Hepatocyte (in vitro differentiated cells): ENCODE measurements at regions not wholly inside any gene's neighbourhood (a gene's known extent, or its start where the extent isn't known, plus 50 kb on each side); places are given as distances from the start of the nearest gene placed in this dataset.
"Not testable (repeated sequence)": the region's sequence is repeated elsewhere in the genome, so short reads cannot be mapped to it uniquely, and the experiment has no call there.

Experiments used
- DNase-seq: peaks from one replicate; pipeline ENCODE4 v3.0.0-alpha.2; 2016; ENCODE audit warnings: low spot score
- H2AFZ ChIP-seq: fragments of 200-600 bp; sonication (generic); 2 replicates; pipeline ENCODE4 v1.6.0; 2016; ENCODE audit warnings: antibody characterized with exemption, mild to moderate bottlenecking
- H3K27ac ChIP-seq: fragments of 200-600 bp; sonication (generic); 2 replicates; pipeline ENCODE4 v1.5.1; 2016; ENCODE audit warnings: mild to moderate bottlenecking
- H3K27me3 ChIP-seq: fragments of 200-600 bp; sonication (generic); 2 replicates; pipeline ENCODE4 v1.6.1; 2016
- H3K36me3 ChIP-seq: fragments of 200-600 bp; sonication (generic); replicated peaks from 2 replicates; pipeline ENCODE4 v1.5.1; 2016; ENCODE audit warnings: low read depth; ENCODE audit not compliant: insufficient read depth
- H3K4me1 ChIP-seq: fragments of 200-600 bp; sonication (generic); 2 replicates; pipeline ENCODE4 v1.5.1; 2016; ENCODE audit warnings: mild to moderate bottlenecking, moderate library complexity; ENCODE audit not compliant: insufficient read depth
- H3K4me2 ChIP-seq: fragments of 200-600 bp; sonication (generic); 2 replicates; pipeline ENCODE4 v1.6.0; 2016
- H3K4me3 ChIP-seq: fragments of 200-600 bp; sonication (generic); 2 replicates; pipeline ENCODE4 v1.5.1; 2016; ENCODE audit warnings: mild to moderate bottlenecking
- H3K79me2 ChIP-seq: fragments of 200-600 bp; sonication (generic); 2 replicates; pipeline ENCODE4 v1.6.0; 2017; ENCODE audit warnings: mild to moderate bottlenecking
- H3K9me2 ChIP-seq: fragments of 200-600 bp; sonication (generic); replicated peaks from 2 replicates; pipeline ENCODE4 v1.6.0; 2017; ENCODE audit warnings: mild to moderate bottlenecking; ENCODE audit not compliant: insufficient read depth
- H3K9me3 ChIP-seq: fragments of 200-600 bp; sonication (generic); 2 replicates; pipeline ENCODE4 v1.5.1; 2016; ENCODE audit warnings: low read depth, mild to moderate bottlenecking
- H4K20me1 ChIP-seq: fragments of 200-600 bp; sonication (generic); 2 replicates; pipeline ENCODE4 v1.6.0; 2016; ENCODE audit warnings: mild to moderate bottlenecking; ENCODE audit not compliant: insufficient read depth, poor library complexity, severe bottlenecking
- EZH2 ChIP-seq: fragments of 200-600 bp; sonication (generic); IDR thresholded peaks from 2 replicates; pipeline ENCODE4 v1.6.1; 2016; ENCODE audit warnings: antibody characterized with exemption, mild to moderate bottlenecking, borderline replicate concordance
- EZH2phosphoT487 ChIP-seq: fragments of 200-600 bp; sonication (generic); IDR thresholded peaks from one replicate; pipeline ENCODE4 v1.6.1; 2018; ENCODE audit warnings: antibody characterized with exemption, mild to moderate bottlenecking, low read depth, moderate library complexity; ENCODE audit not compliant: unreplicated experiment, severe bottlenecking
- WGBS: methylation state at CpG from one replicate; pipeline ENCODE4 v1.1.6; 2016; ENCODE audit warnings: low lambda C conversion rate; ENCODE audit errors: missing lambda C conversion rate; 5-methylcytosine and 5-hydroxymethylcytosine counted together
- TF ChIP-seq, protein P1 (sequence below): fragments of 200-600 bp; sonication (generic); IDR thresholded peaks from 2 replicates; pipeline ENCODE4 v1.5.1; 2016; ENCODE audit warnings: antibody characterized with exemption, mild to moderate bottlenecking; ENCODE audit not compliant: poor library complexity

- no peak overlapping the region for H3K4me3 ChIP-seq
- TF ChIP-seq, protein P1, sequence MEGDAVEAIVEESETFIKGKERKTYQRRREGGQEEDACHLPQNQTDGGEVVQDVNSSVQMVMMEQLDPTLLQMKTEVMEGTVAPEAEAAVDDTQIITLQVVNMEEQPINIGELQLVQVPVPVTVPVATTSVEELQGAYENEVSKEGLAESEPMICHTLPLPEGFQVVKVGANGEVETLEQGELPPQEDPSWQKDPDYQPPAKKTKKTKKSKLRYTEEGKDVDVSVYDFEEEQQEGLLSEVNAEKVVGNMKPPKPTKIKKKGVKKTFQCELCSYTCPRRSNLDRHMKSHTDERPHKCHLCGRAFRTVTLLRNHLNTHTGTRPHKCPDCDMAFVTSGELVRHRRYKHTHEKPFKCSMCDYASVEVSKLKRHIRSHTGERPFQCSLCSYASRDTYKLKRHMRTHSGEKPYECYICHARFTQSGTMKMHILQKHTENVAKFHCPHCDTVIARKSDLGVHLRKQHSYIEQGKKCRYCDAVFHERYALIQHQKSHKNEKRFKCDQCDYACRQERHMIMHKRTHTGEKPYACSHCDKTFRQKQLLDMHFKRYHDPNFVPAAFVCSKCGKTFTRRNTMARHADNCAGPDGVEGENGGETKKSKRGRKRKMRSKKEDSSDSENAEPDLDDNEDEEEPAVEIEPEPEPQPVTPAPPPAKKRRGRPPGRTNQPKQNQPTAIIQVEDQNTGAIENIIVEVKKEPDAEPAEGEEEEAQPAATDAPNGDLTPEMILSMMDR = no peak
- TF ChIP-seq EZH2phosphoT487 (no peak), EZH2 (no peak)
- no peaks in the 10 kb centered on the region for H3K79me2 ChIP-seq
- H2AFZ ChIP-seq = no peak overlapping the region
- H3K9me3 ChIP-seq = no peaks in the 10 kb centered on the region
- H3K36me3 ChIP-seq = peaks cover 2% of the 10 kb centered on the region
- DNase-seq = no peak
- no peak overlapping the region for H3K27ac ChIP-seq
- no peak overlapping the region for H3K4me2 ChIP-seq
- H3K27me3 ChIP-seq = peaks cover 20% of the 10 kb centered on the region
- H4K20me1 ChIP-seq = no peaks in the 10 kb centered on the region
- WGBS = 76% methylated on average over 1 of the region's 1 CpG
- no peaks in the 10 kb centered on the region for H3K9me2 ChIP-seq
- H3K4me1 ChIP-seq = no peaks in the 10 kb centered on the region
Measured at GRCh38 chr6:51209651-51210050, 391.0 kb downstream of the TFAP2B start.

GRCh38 chr6:51213811-51214210 is 395.1 kb downstream of the TFAP2B start:
- DNase-seq = no peak
- 20% methylated on average over 16 of the region's 16 CpGs for WGBS
- no peak overlapping the region for H2AFZ ChIP-seq

DNA sequence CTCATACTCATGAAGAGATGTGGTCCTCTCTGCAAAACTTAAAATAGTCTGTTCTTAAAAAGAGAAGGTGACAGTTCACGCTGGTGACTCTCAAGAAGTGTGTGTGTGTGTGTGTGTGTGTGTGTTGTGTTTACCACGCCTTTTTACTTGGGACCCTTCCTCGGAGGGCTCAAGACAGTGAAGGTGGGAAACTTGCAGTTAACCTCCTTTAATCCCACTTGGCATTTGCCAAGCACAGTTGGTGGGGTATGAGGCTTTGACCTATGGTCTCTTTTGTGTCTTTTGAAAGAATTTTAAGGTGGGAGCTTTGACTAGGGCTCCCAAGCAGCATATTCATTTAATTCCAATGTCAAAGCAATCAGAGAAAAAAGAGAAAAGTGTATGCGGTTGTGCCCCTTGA is 395.8 kb downstream of the TFAP2B start:
- DNase-seq = no peak
- no peaks in the 10 kb centered on the region for H3K79me2 ChIP-seq
- H3K4me1 ChIP-seq = no peaks in the 10 kb centered on the region
- no peak overlapping the region for H3K27ac ChIP-seq
- WGBS = 44% methylated on average over 4 of the region's 4 CpGs
- peaks cover 24% of the 10 kb centered on the region for H3K27me3 ChIP-seq
- no peaks in the 10 kb centered on the region for H3K9me3 ChIP-seq
- H3K36me3 ChIP-seq = peaks cover 2% of the 10 kb centered on the region
- H3K4me3 ChIP-seq = no peak overlapping the region
- H4K20me1 ChIP-seq = no peaks in the 10 kb centered on the region
- H3K4me2 ChIP-seq = peak overlapping the region; percentile 75
- no peaks in the 10 kb centered on the region for H3K9me2 ChIP-seq
- TF ChIP-seq EZH2phosphoT487 = no peak
- TF ChIP-seq, protein P1 = no peak
- TF ChIP-seq EZH2 = no peak
- H2AFZ ChIP-seq = no peak overlapping the region

More at GRCh38 chr6:51213811-51214210, 395.1 kb downstream of the TFAP2B start:
- Histone ChIP-seq H3K4me2 (peak overlapping the region; percentile 75), H3K4me1 (no peaks in the 10 kb centered on the region), H3K36me3 (peaks cover 2% of the 10 kb centered on the region), H3K27ac (no peak overlapping the region), H3K4me3 (no peak overlapping the region), H4K20me1 (no peaks in the 10 kb centered on the region), H3K9me3 (no peaks in the 10 kb centered on the region), H3K79me2 (no peaks in the 10 kb centered on the region), H3K9me2 (no peaks in the 10 kb centered on the region), H3K27me3 (peaks cover 24% of the 10 kb centered on the region)
- TF ChIP-seq EZH2 (no peak), EZH2phosphoT487 (no peak)
- TF ChIP-seq, protein P1 = no peak

- H3K4me3 ChIP-seq = no peak overlapping the region
- H4K20me1 ChIP-seq = no peaks in the 10 kb centered on the region
- no peak overlapping the region for H3K27ac ChIP-seq
- H3K4me2 ChIP-seq = no peak overlapping the region
- no peaks in the 10 kb centered on the region for H3K9me2 ChIP-seq
- no peaks in the 10 kb centered on the region for H3K36me3 ChIP-seq
- 89% methylated on average over 3 of the region's 3 CpGs for whole genome bisulfite sequencing
- H3K79me2 ChIP-seq = no peaks in the 10 kb centered on the region
- no peaks in the 10 kb centered on the region for H3K4me1 ChIP-seq
- no peak overlapping the region for H2AFZ ChIP-seq
- TF ChIP-seq EZH2phosphoT487 (no peak), EZH2 (no peak)
- TF ChIP-seq, protein P1 = no peak
- no peak for DNase-seq
- H3K9me3 ChIP-seq = no peaks in the 10 kb centered on the region
- peaks cover 18% of the 10 kb centered on the region for H3K27me3 ChIP-seq
Measured at GRCh38 chr6:51218181-51218580, 399.5 kb downstream of the TFAP2B start.

DNA sequence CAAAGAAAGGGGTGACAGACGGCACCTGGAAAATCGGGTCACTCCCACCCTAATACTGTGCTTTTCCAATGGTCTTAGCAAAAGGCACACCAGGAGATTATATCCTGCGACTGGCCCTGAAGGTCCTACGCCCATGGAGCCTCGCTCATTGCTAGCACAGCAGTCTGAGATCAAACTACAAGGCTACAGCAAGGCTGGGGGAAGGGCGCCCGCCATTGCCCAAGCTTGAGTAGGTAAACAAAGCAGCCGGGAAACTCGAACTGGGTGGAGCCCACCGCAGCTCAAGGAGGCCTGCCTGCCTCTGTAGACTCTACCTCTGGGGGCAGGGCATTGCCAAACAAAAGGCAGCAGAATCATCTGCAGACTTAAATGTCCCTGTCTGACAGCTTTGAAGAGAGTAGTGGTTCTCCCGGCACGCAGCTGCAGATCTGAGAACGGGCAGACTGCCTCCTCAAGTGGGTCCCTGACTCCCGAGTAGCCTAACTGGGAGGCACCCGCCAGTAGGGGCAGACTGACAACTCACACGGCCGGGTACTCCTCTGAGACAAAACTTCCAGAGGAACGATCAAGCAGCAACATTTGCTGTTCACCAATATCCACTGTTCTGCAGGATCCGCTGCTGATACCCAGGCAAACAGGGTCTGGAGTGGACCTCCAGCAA is 406.0 kb downstream of the TFAP2B start:
- WGBS = 69% methylated on average over 19 of the region's 19 CpGs
- H3K4me1 ChIP-seq, H3K36me3 ChIP-seq, H3K4me3 ChIP-seq, H3K4me2 ChIP-seq, H3K79me2 ChIP-seq, H4K20me1 ChIP-seq, H3K27ac ChIP-seq, DNase-seq, H3K27me3 ChIP-seq, H3K9me2 ChIP-seq, H2AFZ ChIP-seq, H3K9me3 ChIP-seq: not testable (repeated sequence)
